GM19238 (cell line): ENCODE measurements at regions not wholly inside any gene's neighbourhood (a gene's known extent, or its start where the extent isn't known, plus 50 kb on each side); places are given as distances from the start of the nearest gene placed in this dataset.
"Not testable (repeated sequence)": the region's sequence is repeated elsewhere in the genome, so short reads cannot be mapped to it uniquely, and the experiment has no call there.

Experiments
- DNase-seq: peaks from one replicate; pipeline ENCODE4 v3.0.0; 2011; ENCODE audit warnings: low spot score; ENCODE audit not compliant: insufficient read length

DNA sequence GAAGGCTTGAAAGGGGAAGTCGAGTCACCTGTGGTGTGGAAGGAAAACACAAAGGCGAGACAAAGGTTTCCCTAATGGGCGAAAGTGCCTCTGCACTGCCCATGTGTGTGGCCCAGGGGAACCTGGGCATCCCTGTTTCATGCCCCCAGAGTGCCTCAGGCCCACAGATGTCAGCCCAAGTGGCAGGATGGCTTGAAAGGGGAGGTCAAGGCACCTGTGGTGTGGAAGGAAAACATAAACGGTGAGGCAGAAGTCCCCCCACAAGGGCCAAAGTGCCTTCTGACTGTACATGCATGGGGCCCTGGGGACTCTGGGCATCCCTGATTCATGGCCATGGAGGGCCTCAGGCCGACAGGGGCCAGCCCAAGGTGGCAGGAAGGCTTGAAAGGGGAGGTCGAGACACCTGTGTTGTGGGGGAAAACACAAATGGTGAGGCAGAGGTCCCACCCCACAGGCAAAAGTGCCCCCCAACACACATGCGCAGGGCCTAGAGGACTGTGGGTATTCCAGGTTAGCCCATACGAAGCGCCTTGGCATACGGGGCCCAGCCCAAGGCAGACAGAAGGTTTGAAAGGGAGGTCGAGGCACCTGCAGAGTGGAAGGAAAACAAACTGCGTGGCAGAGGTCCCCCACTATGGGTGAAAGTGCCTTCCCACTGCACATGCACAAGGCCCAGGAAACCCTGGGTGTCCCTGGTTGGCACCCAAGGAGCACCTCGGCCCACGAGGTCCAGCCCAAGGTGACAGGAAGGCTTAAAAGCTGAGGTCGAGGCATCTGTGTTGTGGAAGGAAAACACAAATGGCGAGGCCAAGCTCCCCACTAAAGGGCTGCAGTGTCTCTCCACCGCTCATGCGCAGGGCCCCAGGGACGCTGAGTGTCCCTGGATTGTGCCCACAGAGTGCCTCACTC is 382.3 kb downstream of the ALG10 start:
- DNase-seq, result no peak

DNA sequence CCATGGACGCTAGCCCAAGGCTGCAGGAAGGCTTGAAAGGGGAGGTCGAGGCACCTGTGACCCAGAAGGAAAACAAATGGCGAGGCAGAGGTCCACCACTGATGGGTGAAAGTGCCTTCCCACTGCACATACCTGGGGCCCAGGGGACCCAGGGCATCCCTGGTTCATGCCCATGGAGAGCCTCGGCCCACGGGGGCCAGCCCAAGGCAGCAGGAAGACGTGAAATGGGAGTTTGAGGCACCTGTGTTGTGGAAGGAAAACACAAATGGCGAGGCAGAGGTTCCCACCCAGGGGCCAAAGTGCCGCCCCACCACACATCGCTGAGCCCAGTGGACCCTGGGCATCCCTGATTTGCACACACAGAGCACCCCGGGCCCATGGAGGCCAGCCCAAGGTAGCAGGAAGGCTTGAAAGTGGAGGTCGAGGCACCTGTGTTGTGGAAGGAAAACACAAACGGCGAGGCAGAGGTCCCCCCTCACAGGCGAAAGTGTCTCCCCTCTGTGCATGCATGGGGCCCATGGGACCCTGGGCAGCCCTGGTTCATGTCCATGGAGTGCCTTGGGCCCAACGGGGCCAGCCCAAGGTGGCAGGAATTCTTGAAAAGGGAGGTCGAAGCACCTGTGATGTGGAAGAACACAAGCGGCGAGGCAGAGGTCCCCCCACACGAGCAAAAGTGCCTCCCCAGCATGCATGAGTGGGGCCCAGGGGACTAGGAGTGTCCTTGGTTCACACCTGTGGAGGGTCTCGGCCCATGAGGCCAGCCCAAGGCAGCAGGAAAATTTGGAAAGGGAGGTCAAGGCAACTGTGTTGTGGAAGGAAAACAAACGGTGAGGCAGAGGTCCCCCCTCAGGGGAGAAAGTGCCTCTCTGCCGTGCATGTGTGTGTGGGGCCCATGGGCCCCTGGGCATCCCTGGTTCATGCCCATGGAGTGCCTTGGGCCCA is 383.3 kb downstream of the ALG10 start:
- DNase-seq, result no peak

DNA sequence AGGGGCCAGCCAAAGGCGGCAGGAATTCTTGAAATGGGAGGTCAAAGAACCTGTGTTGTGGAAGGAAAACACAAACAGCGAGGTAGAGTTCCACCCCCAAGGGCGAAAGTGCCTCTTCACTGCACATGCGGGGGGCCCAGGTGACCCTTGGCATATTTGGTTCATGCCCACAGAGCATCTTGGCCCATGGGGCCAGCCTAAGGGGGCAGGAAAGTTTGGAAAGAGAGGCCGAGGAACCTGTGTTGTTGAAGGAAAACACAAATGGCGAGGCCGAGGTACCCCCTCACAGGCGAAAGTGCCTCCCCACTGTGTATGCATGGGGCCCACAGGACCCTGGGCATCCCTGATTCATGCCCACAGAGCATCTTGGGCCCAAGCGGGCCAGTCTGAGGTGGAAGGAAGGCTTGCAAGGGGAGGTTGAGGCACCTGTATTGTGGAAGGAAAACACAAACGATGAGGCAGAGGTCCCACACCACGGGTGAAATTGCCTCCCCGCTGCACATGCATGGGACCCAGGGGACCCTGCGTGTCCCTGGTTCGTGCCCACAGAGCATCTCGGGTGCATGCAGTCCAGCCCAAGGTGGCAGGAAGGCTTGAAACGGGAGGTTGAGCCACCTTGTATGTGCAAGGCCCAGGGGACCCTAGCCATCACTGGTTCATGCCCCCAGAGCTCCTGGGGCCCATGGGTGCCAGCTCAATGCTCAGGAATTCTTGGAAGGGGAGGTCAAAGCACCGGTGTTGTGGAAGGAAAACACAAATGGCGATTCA is 384.1 kb downstream of the ALG10 start:
- no peak for DNase-seq

DNA sequence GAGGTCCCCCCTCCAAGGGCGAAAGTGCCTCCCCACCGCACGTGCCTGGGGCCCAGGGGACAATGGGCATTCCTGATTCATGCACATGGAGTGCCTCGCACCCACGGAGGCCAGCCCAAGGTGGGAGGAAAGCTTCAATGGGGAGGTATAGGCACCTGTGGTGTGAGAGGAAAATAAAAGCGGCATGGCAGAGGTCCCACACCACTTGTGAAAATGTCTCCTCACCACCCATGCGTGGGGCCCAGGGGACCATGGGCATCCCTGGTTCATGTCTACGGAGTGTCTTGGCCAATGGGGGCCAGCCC is 384.7 kb downstream of the ALG10 start:
- no peak for DNase-seq

DNA sequence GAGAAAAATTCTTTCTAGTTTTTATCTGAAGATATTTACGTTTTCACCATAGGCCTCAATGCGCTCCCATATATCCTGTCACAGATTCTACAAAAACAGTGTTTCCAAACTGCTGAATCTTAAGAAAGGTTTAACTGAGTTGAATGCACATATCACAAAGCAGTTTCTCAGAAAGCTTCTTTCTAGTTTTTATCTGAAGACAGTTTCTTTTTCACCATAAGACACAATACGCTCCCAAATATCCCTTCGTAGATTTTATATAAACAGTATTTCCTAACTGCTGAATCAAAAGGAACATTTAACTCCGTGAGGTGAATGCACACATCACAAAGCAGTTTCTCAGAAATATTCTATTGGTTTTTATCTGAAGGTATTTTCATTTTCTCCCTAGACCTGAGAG is 385.5 kb downstream of the ALG10 start:
- no peak for DNase-seq

DNA sequence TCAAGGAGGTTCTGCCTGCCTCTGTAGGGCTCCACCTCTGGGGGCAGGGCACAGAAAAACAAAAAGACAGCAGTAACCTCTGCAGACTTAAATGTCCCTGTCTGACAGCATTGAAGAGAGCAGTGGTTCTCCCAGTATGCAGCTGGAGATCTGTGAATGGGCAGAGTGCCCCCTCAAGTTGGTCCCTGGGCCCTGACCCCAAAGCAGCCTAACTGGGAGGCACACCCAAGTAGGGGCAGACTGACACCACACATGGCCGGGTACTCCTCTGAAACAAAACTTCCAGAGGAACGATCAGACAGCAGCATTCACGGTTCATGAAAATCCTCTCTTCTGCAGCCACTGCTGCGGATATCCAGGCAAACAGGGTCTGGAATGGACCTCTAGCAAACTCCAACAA is 409.2 kb downstream of the ALG10 start:
- not testable (repeated sequence) for DNase-seq
